ENCODE measurements at regions not wholly inside any gene's neighbourhood (a gene's known extent, or its start where the extent isn't known, plus 50 kb on each side); places are given as distances from the start of the nearest gene placed in this dataset.

GRCh38 chr1:55420929-55421716, 206.0 kb upstream of the USP24 start:
- H2BK12ac ChIP-seq (ENCODE audit: insufficient read length, low read depth, low read length), result no peak overlapping the region
- H2AK5ac ChIP-seq (ENCODE audit: insufficient read length, low read length), result no peak overlapping the region
- no peaks in the 10 kb centered on the region for H3K79me1 ChIP-seq (ENCODE audit: insufficient read depth, low read depth, low read length, poor library complexity, severe bottlenecking)
- no peak overlapping the region for H3K14ac ChIP-seq (ENCODE audit: insufficient read depth, low read length)
- no peak overlapping the region for H3K56ac ChIP-seq (ENCODE audit: insufficient read length, low read depth, low read length)
- no peak overlapping the region for H3K4me3 Mint-ChIP-seq
- no peaks in the 10 kb centered on the region for H3K27me3 ChIP-seq (ENCODE audit: insufficient read depth, low read length)
- no peak overlapping the region for H4K8ac ChIP-seq (replicated peaks; ENCODE audit: insufficient read length, low read depth, low read length)
- no peaks in the 10 kb centered on the region for H3K4me1 ChIP-seq (ENCODE audit: insufficient read depth, low read length)
- H2BK5ac ChIP-seq (ENCODE audit: insufficient read length, low read length), result no peak overlapping the region
- no peaks in the 10 kb centered on the region for H4K20me1 ChIP-seq (ENCODE audit: control insufficient read depth, insufficient read depth, insufficient read length)
- H3K9me3 Mint-ChIP-seq, result peaks cover 0 to 3% of the 10 kb centered on the region in 2 experiments; a peak in 1 of 5 replicates
- H3K18ac ChIP-seq (ENCODE audit: insufficient read length, low read depth, low read length), result no peak overlapping the region
- no peak for DNase-seq
- H4K91ac ChIP-seq (ENCODE audit: insufficient read length, low read depth, low read length), result no peak overlapping the region
- no peak overlapping the region for H3K9ac ChIP-seq (ENCODE audit: extremely low read depth, insufficient read length, low read length)
- no peak overlapping the region for H3K4ac ChIP-seq (ENCODE audit: low read depth, low read length)
- no peaks in the 10 kb centered on the region for H3K9me3 ChIP-seq (ENCODE audit: control insufficient read depth, low read depth, low read length)
- no peak overlapping the region for H2AFZ ChIP-seq (ENCODE audit: low read length)
- no peaks in the 10 kb centered on the region for H3K4me1 Mint-ChIP-seq
- H3K23me2 ChIP-seq (ENCODE audit: insufficient read length, low read depth, low read length, poor library complexity, severe bottlenecking), result no peaks in the 10 kb centered on the region
- no peak overlapping the region for H2BK20ac ChIP-seq (ENCODE audit: low read depth, low read length, poor library complexity, severe bottlenecking)
- H4K5ac ChIP-seq (ENCODE audit: insufficient read length, low read depth, low read length), result no peak overlapping the region
- H3K4me2 ChIP-seq (ENCODE audit: insufficient read depth, insufficient read length, low read length), result no peak overlapping the region
- WGBS (ENCODE audit: extremely low coverage, insufficient read length, low lambda C conversion rate), result no CpG with 5 or more reads among the region's 3 CpGs
- H3K27me3 Mint-ChIP-seq (ENCODE audit: low read depth), result peaks cover 1% of the 10 kb centered on the region; the same call in 1 of the 2 replicates
- H2BK120ac ChIP-seq (ENCODE audit: low read depth, low read length, poor library complexity, severe bottlenecking), result no peak overlapping the region
- no peak overlapping the region for H3T11ph ChIP-seq (ENCODE audit: low read length)
- no peaks in the 10 kb centered on the region for H3K36me3 Mint-ChIP-seq (ENCODE audit: insufficient read depth in 1 of 3, low read depth in 3 of 3)
- H3K79me2 ChIP-seq (ENCODE audit: insufficient read depth, low read length), result no peaks in the 10 kb centered on the region
- TF ChIP-seq CTCF (conservative IDR thresholded peaks at IDR 0.05), result no peak
- no peak overlapping the region for H3K27ac ChIP-seq (ENCODE audit: insufficient read length, low read depth, low read length)
- no peak overlapping the region for H3K23ac ChIP-seq (ENCODE audit: insufficient read length, low read depth, low read length)
- H2BK15ac ChIP-seq (ENCODE audit: low read depth, low read length), result no peak overlapping the region
- no peak overlapping the region for H3K27ac Mint-ChIP-seq

Measured in H9 (cell line).